ENCODE measurements at regions not wholly inside any gene's neighbourhood (a gene's known extent, or its start where the extent isn't known, plus 50 kb on each side); places are given as distances from the start of the nearest gene placed in this dataset.

GRCh38 chr13:105778196-105778595 lies 757.3 kb downstream of the EFNB2 start:
- TF ChIP-seq POLR2A (IDR thresholded peaks at IDR 0.05): no peak
- no peak for TF ChIP-seq CTCF (IDR thresholded peaks at IDR 0.05)
- TF ChIP-seq POLR2AphosphoS5 (IDR thresholded peaks at IDR 0.05): no peak

All from breast epithelium (tissue), 3 donors.